Body of pancreas (tissue), 4 donors: ENCODE measurements at regions not wholly inside any gene's neighbourhood (a gene's known extent, or its start where the extent isn't known, plus 50 kb on each side); places are given as distances from the start of the nearest gene placed in this dataset.

ENCODE experiments used
- CTCF ChIP-seq, 7 experiments: fragments of 450-650 bp in 4 of 7; fragments of 200-600 bp in 3 of 7; sonication (generic) in 3 of 7; IDR thresholded peaks; one replicate each; pipeline ENCODE4 v1.5.1; 2016 to 2019; ENCODE audit warnings: antibody characterized with exemption in 7 of 7
- POLR2A ChIP-seq, 3 donors: fragments of 450-650 bp; IDR thresholded peaks; one replicate each; pipeline ENCODE4 v1.6.1; 2016; ENCODE audit warnings: antibody characterized with exemption in 3 of 3, mild to moderate bottlenecking in 2 of 3

- no peak for TF ChIP-seq CTCF (IDR thresholded peaks at IDR 0.05)
- no peak for TF ChIP-seq POLR2A (IDR thresholded peaks at IDR 0.05)
Observed at GRCh38 chr4:135741583-135741982, 1540.0 kb upstream of the PABPC4L start.
